ENCODE measurements at regions not wholly inside any gene's neighbourhood (a gene's known extent, or its start where the extent isn't known, plus 50 kb on each side); places are given as distances from the start of the nearest gene placed in this dataset.
"Not testable (repeated sequence)": the region's sequence is repeated elsewhere in the genome, so short reads cannot be mapped to it uniquely, and the experiment has no call there.

GRCh38 chr5:50575740-50576139 is 90.7 kb upstream of the PARP8 start:
- no peak for DNase-seq
- TF ChIP-seq EZH2 (IDR thresholded peaks at IDR 0.05; ENCODE audit: insufficient read depth, poor library complexity, severe bottlenecking) (no peak), EZH2phosphoT487 (IDR thresholded peaks at IDR 0.05; ENCODE audit: insufficient read depth, low read depth) (no peak)

DNA sequence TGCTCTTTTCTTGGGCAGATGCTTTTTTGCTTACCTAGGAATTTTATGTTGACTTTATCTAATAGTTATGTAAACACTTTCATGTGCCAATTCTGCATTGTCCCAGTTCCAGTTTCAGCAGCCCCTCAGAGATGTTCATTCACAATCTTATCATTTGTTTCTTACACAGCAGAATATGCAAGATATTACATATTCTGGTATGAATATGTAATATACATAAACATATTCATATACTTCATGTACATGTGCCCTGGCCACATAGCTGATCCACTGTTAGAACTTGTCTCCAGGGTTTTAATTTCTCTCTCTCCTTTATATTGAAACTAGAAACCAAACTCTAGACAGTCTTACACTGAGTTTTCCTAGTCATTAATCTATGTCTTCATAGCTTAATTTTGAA is 90.2 kb upstream of the PARP8 start:
- no peaks in the 10 kb centered on the region for H3K9me2 ChIP-seq (ENCODE audit: insufficient read depth)
- no peaks in the 10 kb centered on the region for H3K4me1 ChIP-seq (ENCODE audit: insufficient read depth)
- no peaks in the 10 kb centered on the region for H3F3A ChIP-seq (ENCODE audit: insufficient read depth)
- H3K79me2 ChIP-seq (ENCODE audit: insufficient read depth) = no peaks in the 10 kb centered on the region
- no peak overlapping the region for H3K27ac ChIP-seq
- TF ChIP-seq EZH2phosphoT487 (IDR thresholded peaks at IDR 0.05; ENCODE audit: insufficient read depth, low read depth) = no peak
- TF ChIP-seq EZH2 (IDR thresholded peaks at IDR 0.05; ENCODE audit: insufficient read depth, poor library complexity, severe bottlenecking) = no peak
- H2AFZ ChIP-seq = no peak overlapping the region
- no peaks in the 10 kb centered on the region for H3K9me3 ChIP-seq (ENCODE audit: low read depth)
- no peak overlapping the region for H3K9ac ChIP-seq
- no peak overlapping the region for H3K4me3 ChIP-seq
- no peaks in the 10 kb centered on the region for H3K27me3 ChIP-seq (replicated peaks; ENCODE audit: insufficient read depth)
- in situ Hi-C loops (cut with MboI) = no loop called here
- H3K4me2 ChIP-seq (ENCODE audit: unreplicated experiment) = no peak overlapping the region
- H3K36me3 ChIP-seq (ENCODE audit: low read depth) = no peaks in the 10 kb centered on the region
- no peaks in the 10 kb centered on the region for H4K20me1 ChIP-seq (ENCODE audit: insufficient read depth)
- DNase-seq = no peak

More at GRCh38 chr5:50575740-50576139, 90.7 kb upstream of the PARP8 start:
- Histone ChIP-seq H3K27me3 (replicated peaks; ENCODE audit: insufficient read depth) (no peaks in the 10 kb centered on the region), H3K4me2 (ENCODE audit: unreplicated experiment) (no peak overlapping the region), H3K4me1 (ENCODE audit: insufficient read depth) (no peaks in the 10 kb centered on the region), H4K20me1 (ENCODE audit: insufficient read depth) (no peaks in the 10 kb centered on the region), H2AFZ (no peak overlapping the region), H3K9ac (no peak overlapping the region), H3K36me3 (ENCODE audit: low read depth) (no peaks in the 10 kb centered on the region), H3K9me2 (ENCODE audit: insufficient read depth) (no peaks in the 10 kb centered on the region), H3K79me2 (ENCODE audit: insufficient read depth) (no peaks in the 10 kb centered on the region), H3F3A (ENCODE audit: insufficient read depth) (no peaks in the 10 kb centered on the region), H3K27ac (no peak overlapping the region), H3K4me3 (no peak overlapping the region), H3K9me3 (ENCODE audit: low read depth) (no peaks in the 10 kb centered on the region)
- 25 to 31% methylated on average over 3 of the region's 3 CpGs for WGBS, 2 experiments (ENCODE audit: low coverage in 1 of 2, low lambda C conversion rate in 2 of 2, missing lambda C conversion rate in 2 of 2)
- in situ Hi-C loops (cut with MboI) = no loop called here

DNA sequence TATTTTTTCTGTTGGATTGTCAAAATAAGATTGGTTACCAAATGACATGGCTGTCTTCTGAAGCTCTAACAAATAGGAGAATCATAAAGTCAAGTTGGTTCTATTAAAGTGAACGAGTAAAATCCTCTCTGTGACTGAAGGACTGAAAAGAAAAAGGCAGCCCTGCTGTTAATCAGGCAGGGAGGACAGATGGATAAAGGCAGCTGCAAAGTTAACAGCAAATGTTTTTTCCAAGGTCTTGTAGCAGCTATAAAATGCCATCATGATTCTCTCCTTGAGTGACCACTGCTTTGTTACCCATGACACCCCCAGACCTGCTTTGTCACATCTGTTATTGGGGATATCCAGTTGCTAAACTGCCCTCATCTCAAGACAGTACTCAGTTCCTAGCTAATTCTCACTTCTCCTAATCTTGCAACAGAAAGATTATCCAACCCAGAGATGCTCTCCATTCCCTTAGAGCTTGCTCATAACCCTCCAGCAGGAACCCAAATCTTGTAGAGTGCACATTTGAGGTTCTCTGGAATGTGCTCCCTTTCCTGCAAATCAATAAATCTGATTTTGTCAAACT is 89.7 kb upstream of the PARP8 start:
- WGBS, 2 experiments (ENCODE audit: low coverage in 1 of 2, low lambda C conversion rate in 2 of 2, missing lambda C conversion rate in 2 of 2) = 2 to 13% methylated on average over 1 of the region's 1 CpG
- H3K4me3 ChIP-seq = no peak overlapping the region
- no peaks in the 10 kb centered on the region for H3K79me2 ChIP-seq (ENCODE audit: insufficient read depth)
- no peak overlapping the region for H3K27ac ChIP-seq
- H3K4me2 ChIP-seq (ENCODE audit: unreplicated experiment) = no peak overlapping the region
- no peaks in the 10 kb centered on the region for H3K9me2 ChIP-seq (ENCODE audit: insufficient read depth)
- H3K27me3 ChIP-seq (replicated peaks; ENCODE audit: insufficient read depth) = no peaks in the 10 kb centered on the region
- H3K36me3 ChIP-seq (ENCODE audit: low read depth) = no peaks in the 10 kb centered on the region
- no peak overlapping the region for H3K9ac ChIP-seq
- H2AFZ ChIP-seq = no peak overlapping the region
- no peaks in the 10 kb centered on the region for H3F3A ChIP-seq (ENCODE audit: insufficient read depth)
- no peaks in the 10 kb centered on the region for H3K9me3 ChIP-seq (ENCODE audit: low read depth)
- in situ Hi-C loops (cut with MboI) = no loop called here
- H4K20me1 ChIP-seq (ENCODE audit: insufficient read depth) = no peaks in the 10 kb centered on the region
- no peak for DNase-seq
- no peak for TF ChIP-seq EZH2 (IDR thresholded peaks at IDR 0.05; ENCODE audit: insufficient read depth, poor library complexity, severe bottlenecking)
- no peak for TF ChIP-seq EZH2phosphoT487 (IDR thresholded peaks at IDR 0.05; ENCODE audit: insufficient read depth, low read depth)
- no peaks in the 10 kb centered on the region for H3K4me1 ChIP-seq (ENCODE audit: insufficient read depth)

- Histone ChIP-seq H3K4me1 (ENCODE audit: insufficient read depth) (no peaks in the 10 kb centered on the region), H3K27me3 (replicated peaks; ENCODE audit: insufficient read depth) (no peaks in the 10 kb centered on the region), H3K79me2 (ENCODE audit: insufficient read depth) (no peaks in the 10 kb centered on the region), H3K36me3 (ENCODE audit: low read depth) (no peaks in the 10 kb centered on the region), H3K4me3 (no peak overlapping the region), H3K4me2 (ENCODE audit: unreplicated experiment) (no peak overlapping the region), H3K9ac (no peak overlapping the region), H2AFZ (no peak overlapping the region), H3K9me3 (ENCODE audit: low read depth) (no peaks in the 10 kb centered on the region), H3F3A (ENCODE audit: insufficient read depth) (no peaks in the 10 kb centered on the region), H4K20me1 (ENCODE audit: insufficient read depth) (no peaks in the 10 kb centered on the region), H3K9me2 (ENCODE audit: insufficient read depth) (no peaks in the 10 kb centered on the region), H3K27ac (no peak overlapping the region)
- TF ChIP-seq EZH2phosphoT487 (IDR thresholded peaks at IDR 0.05; ENCODE audit: insufficient read depth, low read depth) (no peak), EZH2 (IDR thresholded peaks at IDR 0.05; ENCODE audit: insufficient read depth, poor library complexity, severe bottlenecking) (no peak)
- 33 to 34% methylated on average over 6 of the region's 6 CpGs for WGBS, 2 experiments (ENCODE audit: low coverage in 1 of 2, low lambda C conversion rate in 2 of 2, missing lambda C conversion rate in 2 of 2)
- in situ Hi-C loops (cut with MboI) = no loop called here
- DNase-seq = no peak
Observed at GRCh38 chr5:50580506-50580905, 85.9 kb upstream of the PARP8 start.

GRCh38 chr5:50581845-50582244 is 84.6 kb upstream of the PARP8 start:
- H3K4me1 ChIP-seq (ENCODE audit: insufficient read depth); DNase-seq; H3F3A ChIP-seq (ENCODE audit: insufficient read depth); H3K36me3 ChIP-seq (ENCODE audit: low read depth); H3K9ac ChIP-seq; H3K4me2 ChIP-seq (ENCODE audit: unreplicated experiment); H3K4me3 ChIP-seq; H3K9me2 ChIP-seq (ENCODE audit: insufficient read depth); H3K27ac ChIP-seq; H3K79me2 ChIP-seq (ENCODE audit: insufficient read depth); in situ Hi-C loops (cut with MboI); H2AFZ ChIP-seq; H4K20me1 ChIP-seq (ENCODE audit: insufficient read depth); H3K27me3 ChIP-seq (replicated peaks; ENCODE audit: insufficient read depth); H3K9me3 ChIP-seq (ENCODE audit: low read depth): not testable (repeated sequence)
- WGBS, 2 experiments (ENCODE audit: low coverage in 1 of 2, low lambda C conversion rate in 2 of 2, missing lambda C conversion rate in 2 of 2) = 45 to 64% methylated on average over 1 of the region's 1 CpG
